Mammary epithelial cell (primary cell): ENCODE measurements at regions not wholly inside any gene's neighbourhood (a gene's known extent, or its start where the extent isn't known, plus 50 kb on each side); places are given as distances from the start of the nearest gene placed in this dataset.

Source experiments
- CTCF ChIP-seq, 2 donors: IDR thresholded peaks in 1 of 2; conservative IDR thresholded peaks in 1 of 2; 2 replicates each; pipeline ENCODE4 v1.5.1; 2011 to 2012; ENCODE audit warnings: inconsistent platforms in 2 of 2, low read length in 2 of 2, mild to moderate bottlenecking in 2 of 2, control low read depth in 1 of 2, low read depth in 1 of 2; ENCODE audit not compliant: insufficient read depth in 1 of 2; ENCODE audit errors: extremely low read depth in 1 of 2
- EZH2 ChIP-seq: IDR thresholded peaks from 2 replicates; pipeline ENCODE4 v1.6.1; 2012; ENCODE audit warnings: low read length, inconsistent platforms, borderline replicate concordance

DNA sequence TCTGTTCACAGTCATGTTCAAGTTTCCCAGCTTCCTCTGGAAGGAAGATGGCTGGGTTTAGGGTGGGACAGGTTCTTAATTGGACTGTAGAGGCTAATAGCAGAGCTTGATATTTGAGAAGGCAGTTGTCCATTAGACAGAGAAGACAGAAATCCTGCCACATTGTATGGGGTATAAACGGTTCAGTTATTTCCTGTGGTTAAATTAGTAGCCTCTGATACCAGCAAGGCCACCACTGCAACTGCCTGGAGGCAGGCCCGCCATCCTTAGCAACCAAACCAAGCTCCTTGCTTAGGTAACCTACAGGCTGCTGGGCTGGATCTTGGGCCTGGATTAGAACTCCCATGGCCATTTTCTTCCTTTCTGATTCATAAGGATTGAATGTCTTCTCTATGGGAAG lies 1367.0 kb downstream of the PCDH7 start:
- TF ChIP-seq CTCF (conservative IDR thresholded peaks at IDR 0.05 in 1 of 2, IDR thresholded peaks at IDR 0.05 in 1 of 2; ENCODE audit: extremely low read depth in 1 of 2, insufficient read depth in 1 of 2, low read depth in 1 of 2, low read length in 2 of 2) (no peak), EZH2 (no peak)
